Embryonic facial prominence (tissue), 1 donor: ENCODE measurements at regions not wholly inside any gene's neighbourhood (a gene's known extent, or its start where the extent isn't known, plus 50 kb on each side); places are given as distances from the start of the nearest gene placed in this dataset.
"Not testable (repeated sequence)": the region's sequence is repeated elsewhere in the genome, so short reads cannot be mapped to it uniquely, and the experiment has no call there.

Experiments used
- DNase-seq: peaks from one replicate; pipeline ENCODE4 v3.0.0-alpha.2; 2016; ENCODE audit errors: extremely low spot score

- no peak for DNase-seq
Observed at GRCh38 chr18:30450927-30451326, 591.6 kb downstream of the DSC3 start.

GRCh38 chr18:30446605-30447004 is 595.9 kb downstream of the DSC3 start:
- DNase-seq, result no peak

- DNase-seq, result no peak
Observed at GRCh38 chr18:30444544-30444943, 598.0 kb downstream of the DSC3 start.

GRCh38 chr18:30440351-30440750 is 602.2 kb downstream of the DSC3 start:
- no peak for DNase-seq

- DNase-seq, result no peak
Observed at GRCh38 chr18:30439174-30439573, 603.4 kb downstream of the DSC3 start.

- no peak for DNase-seq
Observed at GRCh38 chr18:30432349-30432748, 610.2 kb downstream of the DSC3 start.

- not testable (repeated sequence) for DNase-seq
Observed at GRCh38 chr18:30419399-30419798, 623.1 kb downstream of the DSC3 start.

GRCh38 chr18:30415903-30416302 is 626.6 kb downstream of the DSC3 start:
- no peak for DNase-seq

- DNase-seq, result no peak
Observed at GRCh38 chr18:30409120-30409519, 633.4 kb downstream of the DSC3 start.

- DNase-seq, result no peak
Observed at GRCh38 chr18:30406728-30407127, 635.8 kb downstream of the DSC3 start.

GRCh38 chr18:30405038-30405437 is 637.5 kb downstream of the DSC3 start:
- DNase-seq, result no peak

- no peak for DNase-seq
Observed at GRCh38 chr18:30404422-30404821, 638.1 kb downstream of the DSC3 start.

GRCh38 chr18:30403278-30403677 is 639.3 kb downstream of the DSC3 start:
- DNase-seq, result no peak

GRCh38 chr18:30387401-30387800 is 655.1 kb downstream of the DSC3 start:
- DNase-seq, result no peak

- no peak for DNase-seq
Observed at GRCh38 chr18:30386624-30387023, 655.9 kb downstream of the DSC3 start.

- no peak for DNase-seq
Observed at GRCh38 chr18:30385684-30386083, 656.9 kb downstream of the DSC3 start.

GRCh38 chr18:30381826-30382225 is 660.7 kb downstream of the DSC3 start:
- no peak for DNase-seq

- no peak for DNase-seq
Observed at GRCh38 chr18:30378097-30378496, 664.4 kb downstream of the DSC3 start.

- no peak for DNase-seq
Observed at GRCh38 chr18:30376515-30376914, 666.0 kb downstream of the DSC3 start.

GRCh38 chr18:30361864-30362540 is 680.5 kb downstream of the DSC3 start:
- no peak for DNase-seq

GRCh38 chr18:30359521-30359920 is 683.0 kb downstream of the DSC3 start:
- DNase-seq, result no peak

- no peak for DNase-seq
Observed at GRCh38 chr18:30358555-30358954, 684.0 kb downstream of the DSC3 start.

- DNase-seq, result no peak
Observed at GRCh38 chr18:30352551-30353168, 689.9 kb downstream of the DSC3 start.

GRCh38 chr18:30350263-30350662 is 692.3 kb downstream of the DSC3 start:
- DNase-seq, result no peak
